ENCODE measurements at regions not wholly inside any gene's neighbourhood (a gene's known extent, or its start where the extent isn't known, plus 50 kb on each side); places are given as distances from the start of the nearest gene placed in this dataset.

GRCh38 chr7:388023-388960, 98.3 kb downstream of the FOXL3 start:
- no peak overlapping the region for H3K27ac ChIP-seq (ENCODE audit: low read length)
- no TSS peak for BruUV-seq (replicated peaks)
- no peak for TF ChIP-seq CTCF (conservative IDR thresholded peaks at IDR 0.05; ENCODE audit: low read depth, low read length)
- no peak for TF ChIP-seq EZH2phosphoT487 (IDR thresholded peaks at IDR 0.05; ENCODE audit: borderline replicate concordance, low read length)
- intact Hi-C loops (cut with micrococcal nuclease): no loop called here
- H3K4me2 ChIP-seq (ENCODE audit: low read length): no peak overlapping the region
- H3K9me2 ChIP-seq (replicated peaks; ENCODE audit: low read length): no peaks in the 10 kb centered on the region
- H3K4me3 ChIP-seq (ENCODE audit: low read length): no peak overlapping the region
- no peaks in the 10 kb centered on the region for H3K36me3 ChIP-seq (ENCODE audit: low read depth, low read length)
- H4K20me1 ChIP-seq (ENCODE audit: low read length): no peaks in the 10 kb centered on the region
- H3F3A ChIP-seq (ENCODE audit: low read length, unreplicated experiment): no peaks in the 10 kb centered on the region
- H3K79me2 ChIP-seq (ENCODE audit: low read length): no peaks in the 10 kb centered on the region
- no peaks in the 10 kb centered on the region for H3K4me1 ChIP-seq (ENCODE audit: insufficient read depth, low read length)
- ChIA-PET POLR2A (ENCODE audit: unreplicated experiment) (no interaction called here), CTCF (no interaction called here)
- H3K27me3 ChIP-seq (ENCODE audit: low read length): no peaks in the 10 kb centered on the region
- ATAC-seq (no peak), DNase-seq (no peak)
- H2AFZ ChIP-seq (ENCODE audit: low read length): no peak overlapping the region
- peaks cover 11% of the 10 kb centered on the region for H3K9me3 ChIP-seq (ENCODE audit: low read length)
- no peak overlapping the region for H3K9ac ChIP-seq (ENCODE audit: low read length)

- H3K9me2 ChIP-seq (replicated peaks; ENCODE audit: low read length): no peaks in the 10 kb centered on the region
- no peak overlapping the region for H3K9ac ChIP-seq (ENCODE audit: low read length)
- BruUV-seq (replicated peaks): no TSS peak
- H3K4me1 ChIP-seq (ENCODE audit: insufficient read depth, low read length): no peaks in the 10 kb centered on the region
- no peak overlapping the region for H3K27ac ChIP-seq (ENCODE audit: low read length)
- no peaks in the 10 kb centered on the region for H3K27me3 ChIP-seq (ENCODE audit: low read length)
- intact Hi-C loops (cut with micrococcal nuclease): no loop called here
- no peaks in the 10 kb centered on the region for H3K79me2 ChIP-seq (ENCODE audit: low read length)
- DNase-seq (no peak), ATAC-seq (no peak)
- no peaks in the 10 kb centered on the region for H4K20me1 ChIP-seq (ENCODE audit: low read length)
- no peaks in the 10 kb centered on the region for H3F3A ChIP-seq (ENCODE audit: low read length, unreplicated experiment)
- H3K36me3 ChIP-seq (ENCODE audit: low read depth, low read length): no peaks in the 10 kb centered on the region
- TF ChIP-seq EZH2 (IDR thresholded peaks at IDR 0.05; ENCODE audit: low read length, unreplicated experiment): no peak
- H3K9me3 ChIP-seq (ENCODE audit: low read length): peaks cover 6% of the 10 kb centered on the region
- H2AFZ ChIP-seq (ENCODE audit: low read length): no peak overlapping the region
- no peak overlapping the region for H3K4me2 ChIP-seq (ENCODE audit: low read length)
- CTCF ChIA-PET: no interaction called here
- H3K4me3 ChIP-seq (ENCODE audit: low read length): no peak overlapping the region
- POLR2A ChIA-PET (ENCODE audit: unreplicated experiment): no interaction called here
Observed at GRCh38 chr7:388961-389701, 99.2 kb downstream of the FOXL3 start.

- CTCF ChIA-PET: no interaction called here
- Histone ChIP-seq H4K20me1 (ENCODE audit: low read length) (no peaks in the 10 kb centered on the region), H3K4me1 (ENCODE audit: insufficient read depth, low read length) (no peaks in the 10 kb centered on the region), H3K9ac (ENCODE audit: low read length) (no peak overlapping the region), H3K27me3 (ENCODE audit: low read length) (no peaks in the 10 kb centered on the region), H3K4me2 (ENCODE audit: low read length) (no peak overlapping the region), H3K79me2 (ENCODE audit: low read length) (no peaks in the 10 kb centered on the region), H3F3A (ENCODE audit: low read length, unreplicated experiment) (no peaks in the 10 kb centered on the region), H3K9me3 (ENCODE audit: low read length) (no peaks in the 10 kb centered on the region), H2AFZ (ENCODE audit: low read length) (no peak overlapping the region), H3K36me3 (ENCODE audit: low read depth, low read length) (no peaks in the 10 kb centered on the region), H3K4me3 (ENCODE audit: low read length) (no peak overlapping the region), H3K9me2 (replicated peaks; ENCODE audit: low read length) (no peaks in the 10 kb centered on the region), H3K27ac (ENCODE audit: low read length) (no peak overlapping the region)
- ATAC-seq (no peak), DNase-seq (no peak)
- no peak for TF ChIP-seq EZH2phosphoT487 (IDR thresholded peaks at IDR 0.05; ENCODE audit: borderline replicate concordance, low read length)
- no peak for TF ChIP-seq EZH2 (IDR thresholded peaks at IDR 0.05; ENCODE audit: low read length, unreplicated experiment)
- no peak for TF ChIP-seq CTCF (conservative IDR thresholded peaks at IDR 0.05; ENCODE audit: low read depth, low read length)
- POLR2A ChIA-PET (ENCODE audit: unreplicated experiment): no interaction called here
- BruUV-seq (replicated peaks): no TSS peak
- intact Hi-C loops (cut with micrococcal nuclease): no loop called here
Observed at GRCh38 chr7:389911-390601, 100.1 kb downstream of the FOXL3 start.
